KOPT-K1 (cell line): ENCODE measurements at regions not wholly inside any gene's neighbourhood (a gene's known extent, or its start where the extent isn't known, plus 50 kb on each side); places are given as distances from the start of the nearest gene placed in this dataset.

ENCODE experiments used
- H3K27ac ChIP-seq: fragments of 200-600 bp; sonication (generic); 2 replicates; pipeline ENCODE4 v1.5.1; 2016; ENCODE audit warnings: antibody characterized with exemption, mild to moderate bottlenecking, low read depth, low read length; ENCODE audit not compliant: poor library complexity, severe bottlenecking
- H3K36me3 ChIP-seq: fragments of 200-600 bp; sonication (generic); 2 replicates; pipeline ENCODE4 v1.5.1; 2017; ENCODE audit warnings: antibody characterized with exemption, mild to moderate bottlenecking, low read length, moderate library complexity; ENCODE audit not compliant: insufficient read depth
- H3K9me3 ChIP-seq: fragments of 200-600 bp; sonication (generic); 2 replicates; pipeline ENCODE4 v1.5.1; 2017; ENCODE audit warnings: antibody characterized with exemption, low read length, mild to moderate bottlenecking; ENCODE audit not compliant: insufficient read depth, poor library complexity, severe bottlenecking

GRCh38 chr12:67457778-67458665 lies 188.9 kb downstream of the CAND1 start:
- Histone ChIP-seq H3K36me3 (no peaks in the 10 kb centered on the region), H3K9me3 (no peaks in the 10 kb centered on the region), H3K27ac (no peak overlapping the region)

GRCh38 chr12:67459173-67459572 lies 189.4 kb upstream of the DYRK2 start:
- Histone ChIP-seq H3K36me3 (no peaks in the 10 kb centered on the region), H3K9me3 (no peaks in the 10 kb centered on the region), H3K27ac (no peak overlapping the region)

GRCh38 chr12:67459578-67459977 lies 189.0 kb upstream of the DYRK2 start:
- H3K9me3 ChIP-seq: no peaks in the 10 kb centered on the region
- no peaks in the 10 kb centered on the region for H3K36me3 ChIP-seq
- no peak overlapping the region for H3K27ac ChIP-seq

- Histone ChIP-seq H3K27ac (no peak overlapping the region), H3K36me3 (no peaks in the 10 kb centered on the region), H3K9me3 (no peaks in the 10 kb centered on the region)
These were observed 188.2 kb upstream of the DYRK2 start for GRCh38 chr12:67460388-67460787.

- no peak overlapping the region for H3K27ac ChIP-seq
- peaks cover 9% of the 10 kb centered on the region for H3K9me3 ChIP-seq
- H3K36me3 ChIP-seq: no peaks in the 10 kb centered on the region
These were observed 179.8 kb upstream of the DYRK2 start for GRCh38 chr12:67468549-67469245.

- no peak overlapping the region for H3K27ac ChIP-seq
- no peaks in the 10 kb centered on the region for H3K36me3 ChIP-seq
- peaks cover 9% of the 10 kb centered on the region for H3K9me3 ChIP-seq
These were observed 178.9 kb upstream of the DYRK2 start for GRCh38 chr12:67469666-67470065.

- no peaks in the 10 kb centered on the region for H3K36me3 ChIP-seq
- peaks cover 5% of the 10 kb centered on the region for H3K9me3 ChIP-seq
- no peak overlapping the region for H3K27ac ChIP-seq
These were observed 176.7 kb upstream of the DYRK2 start for GRCh38 chr12:67471810-67472209.

GRCh38 chr12:67472539-67472938 lies 176.0 kb upstream of the DYRK2 start:
- Histone ChIP-seq H3K36me3 (no peaks in the 10 kb centered on the region), H3K27ac (no peak overlapping the region), H3K9me3 (no peaks in the 10 kb centered on the region)

GRCh38 chr12:67474934-67475620 lies 173.5 kb upstream of the DYRK2 start:
- no peaks in the 10 kb centered on the region for H3K9me3 ChIP-seq
- no peaks in the 10 kb centered on the region for H3K36me3 ChIP-seq
- no peak overlapping the region for H3K27ac ChIP-seq

- Histone ChIP-seq H3K27ac (no peak overlapping the region), H3K36me3 (no peaks in the 10 kb centered on the region), H3K9me3 (no peaks in the 10 kb centered on the region)
These were observed 172.8 kb upstream of the DYRK2 start for GRCh38 chr12:67475725-67476124.

GRCh38 chr12:67477681-67478265 lies 170.8 kb upstream of the DYRK2 start:
- Histone ChIP-seq H3K9me3 (no peaks in the 10 kb centered on the region), H3K27ac (no peak overlapping the region), H3K36me3 (no peaks in the 10 kb centered on the region)

- no peaks in the 10 kb centered on the region for H3K36me3 ChIP-seq
- H3K9me3 ChIP-seq: peaks cover 11% of the 10 kb centered on the region
- no peak overlapping the region for H3K27ac ChIP-seq
These were observed 165.5 kb upstream of the DYRK2 start for GRCh38 chr12:67482751-67483661.

GRCh38 chr12:67483871-67484554 lies 164.5 kb upstream of the DYRK2 start:
- Histone ChIP-seq H3K36me3 (no peaks in the 10 kb centered on the region), H3K27ac (no peak overlapping the region), H3K9me3 (peaks cover 21% of the 10 kb centered on the region)
